Stomach (tissue), 4 donors: ENCODE measurements at regions not wholly inside any gene's neighbourhood (a gene's known extent, or its start where the extent isn't known, plus 50 kb on each side); places are given as distances from the start of the nearest gene placed in this dataset.

Experiments
- CTCF ChIP-seq, 7 experiments: fragments of 450-650 bp in 4 of 7; fragments of 200-600 bp in 3 of 7; sonication (generic) in 3 of 7; IDR thresholded peaks; one replicate each; pipeline ENCODE4 v1.5.1; 2016 to 2019; ENCODE audit warnings: antibody characterized with exemption in 7 of 7, control low read depth in 2 of 7, mild to moderate bottlenecking in 1 of 7
- EP300 ChIP-seq: sonication (generic); formaldehyde crosslinking; IDR thresholded peaks from one replicate; pipeline ENCODE4 v1.6.1; 2017; ENCODE audit warnings: antibody characterized with exemption
- POLR2A ChIP-seq, 4 donors: fragments of 450-650 bp; IDR thresholded peaks; one replicate each; pipeline ENCODE4 v1.6.1; 2016; ENCODE audit warnings: antibody characterized with exemption in 4 of 4, control low read depth in 2 of 4, mild to moderate bottlenecking in 1 of 4, moderate library complexity in 1 of 4
- POLR2AphosphoS5 ChIP-seq, 3 donors: sonication (generic); formaldehyde crosslinking; IDR thresholded peaks; one replicate each; pipeline ENCODE4 v1.6.1; 2016; ENCODE audit warnings: antibody characterized with exemption in 3 of 3

GRCh38 chr3:96483781-96484180 is 330.6 kb upstream of the EPHA6 start:
- TF ChIP-seq CTCF (IDR thresholded peaks at IDR 0.05), result no peak
- TF ChIP-seq POLR2AphosphoS5 (IDR thresholded peaks at IDR 0.05), result no peak
- TF ChIP-seq POLR2A (IDR thresholded peaks at IDR 0.05), result no peak
- TF ChIP-seq EP300, result no peak
